Bone marrow (tissue), 2 donors: ENCODE measurements at regions not wholly inside any gene's neighbourhood (a gene's known extent, or its start where the extent isn't known, plus 50 kb on each side); places are given as distances from the start of the nearest gene placed in this dataset.
"Not testable (repeated sequence)": the region's sequence is repeated elsewhere in the genome, so short reads cannot be mapped to it uniquely, and the experiment has no call there.

Source experiments
- DNase-seq, 2 donors: peaks; one replicate each; lab custom pipeline; 2025; lab: John Stamatoyannopoulos, UW

GRCh38 chr16:63808730-63809129 lies 1313.1 kb downstream of the CDH11 start:
- DNase-seq = no peak

- DNase-seq = no peak
Measured at GRCh38 chr16:63806794-63807506, 1314.9 kb downstream of the CDH11 start.

DNA sequence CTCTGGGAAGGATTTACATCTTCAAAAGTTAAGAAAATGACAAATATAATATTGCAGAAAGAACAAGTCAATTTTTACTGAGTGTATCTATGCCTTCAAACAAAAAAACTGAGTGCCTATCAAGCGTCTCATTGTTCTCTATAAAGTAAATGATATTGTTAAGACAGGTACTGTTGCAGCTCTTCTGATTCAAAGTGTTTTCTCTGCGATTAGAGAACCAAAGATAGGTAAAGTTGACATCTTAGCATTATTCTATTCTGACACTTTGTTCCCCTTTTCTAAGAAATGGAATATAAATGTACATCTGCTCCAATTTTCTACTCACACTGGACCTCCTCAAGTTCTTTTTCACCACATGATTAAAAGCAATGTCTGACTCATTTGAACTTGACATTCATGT lies 1317.7 kb downstream of the CDH11 start:
- DNase-seq = no peak

DNA sequence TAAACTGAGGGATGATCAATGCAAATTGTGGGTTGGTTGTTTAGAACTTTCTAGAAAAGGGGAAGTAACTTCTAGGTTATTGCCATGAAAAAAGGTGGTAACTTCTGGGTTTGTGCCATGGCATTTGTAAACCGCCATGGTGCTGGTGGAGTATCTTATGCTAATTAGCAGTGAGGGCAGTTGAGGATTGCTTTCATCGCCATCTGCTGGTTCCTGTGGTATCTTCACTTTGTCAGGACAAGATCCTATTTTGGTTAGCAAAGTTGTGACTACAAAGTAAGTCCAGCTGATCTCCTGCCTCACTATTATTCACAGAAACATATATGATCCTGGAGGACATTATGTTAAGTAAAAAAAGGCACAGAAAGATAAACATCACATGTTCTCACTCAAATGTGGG lies 1332.3 kb downstream of the CDH11 start:
- no peak for DNase-seq

DNA sequence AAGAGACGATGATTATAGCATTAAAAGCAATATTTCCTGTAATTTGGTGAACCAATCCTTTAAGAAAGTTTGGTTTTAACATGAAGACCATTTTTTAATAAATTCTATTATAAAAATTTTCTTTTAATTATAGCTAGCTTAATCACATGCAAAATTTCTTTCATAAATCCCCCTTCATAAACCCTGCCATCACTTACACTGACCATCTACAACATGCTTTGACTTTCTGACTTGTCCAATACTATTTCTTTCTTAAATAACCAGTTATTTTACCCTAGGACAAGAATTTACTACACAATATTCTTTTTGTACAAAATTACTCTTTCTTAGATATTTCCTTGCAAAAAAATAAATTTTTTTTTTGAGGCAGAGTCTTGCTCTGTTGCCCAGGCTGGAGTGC lies 1334.8 kb downstream of the CDH11 start:
- DNase-seq = no peak

DNA sequence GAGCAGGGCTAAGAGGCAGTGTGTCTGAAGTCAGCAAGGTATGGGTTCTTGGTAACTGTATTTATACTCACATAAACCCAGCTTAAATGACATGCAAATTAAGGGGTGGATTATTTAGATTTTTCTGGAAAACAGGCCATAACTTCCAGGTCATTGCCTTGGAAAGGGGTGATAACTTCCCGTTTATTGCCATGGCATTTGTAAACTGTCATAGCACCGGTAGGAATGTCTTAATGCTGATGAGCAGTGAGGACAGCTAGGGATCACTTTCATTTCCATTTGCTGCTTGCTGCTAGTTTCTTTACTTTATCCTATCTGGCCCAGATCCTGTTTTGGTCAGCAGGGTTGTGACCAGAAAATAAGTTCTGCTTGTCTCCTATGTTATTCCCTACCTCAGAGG lies 1336.7 kb downstream of the CDH11 start:
- DNase-seq = no peak

DNA sequence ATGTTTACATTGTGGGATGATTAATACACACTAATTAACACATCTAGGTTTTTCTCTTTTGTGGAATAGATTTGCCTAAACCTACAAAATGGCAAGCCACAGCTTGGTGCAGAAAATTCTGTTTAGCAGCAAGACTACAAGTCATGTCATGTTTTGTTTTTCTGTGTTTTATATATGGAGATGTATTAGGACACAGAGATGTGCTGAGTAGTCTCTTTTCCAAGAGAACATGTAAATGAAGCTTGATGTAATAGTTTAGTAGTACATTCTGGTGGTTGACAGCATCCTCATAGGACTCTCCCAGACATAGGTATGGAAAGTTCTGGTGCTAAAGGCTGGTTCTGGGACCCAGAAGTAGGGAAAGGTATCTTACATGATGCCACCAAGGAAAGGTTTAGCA lies 1345.4 kb downstream of the CDH11 start:
- no peak for DNase-seq

DNA sequence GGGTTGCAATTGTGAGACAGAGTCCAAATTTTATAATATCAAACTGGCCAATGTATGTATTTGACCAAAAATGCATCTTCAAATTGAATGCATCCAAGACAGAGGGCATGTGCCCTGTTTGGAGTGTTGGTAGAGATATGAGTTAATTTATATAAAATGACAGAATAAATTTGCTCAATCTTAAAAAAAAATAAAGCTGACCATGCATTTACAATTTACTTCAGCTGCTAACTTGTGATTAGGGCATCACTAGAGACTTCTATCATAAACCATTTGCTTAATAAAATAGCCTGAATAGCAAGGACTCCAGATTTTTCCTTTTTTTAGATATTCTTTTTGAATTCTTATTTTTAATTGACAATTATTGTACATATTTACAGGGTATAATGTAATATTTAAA lies 1345.8 kb downstream of the CDH11 start:
- DNase-seq = no peak

- DNase-seq = no peak
Measured at GRCh38 chr16:63774302-63774701, 1347.6 kb downstream of the CDH11 start.

DNA sequence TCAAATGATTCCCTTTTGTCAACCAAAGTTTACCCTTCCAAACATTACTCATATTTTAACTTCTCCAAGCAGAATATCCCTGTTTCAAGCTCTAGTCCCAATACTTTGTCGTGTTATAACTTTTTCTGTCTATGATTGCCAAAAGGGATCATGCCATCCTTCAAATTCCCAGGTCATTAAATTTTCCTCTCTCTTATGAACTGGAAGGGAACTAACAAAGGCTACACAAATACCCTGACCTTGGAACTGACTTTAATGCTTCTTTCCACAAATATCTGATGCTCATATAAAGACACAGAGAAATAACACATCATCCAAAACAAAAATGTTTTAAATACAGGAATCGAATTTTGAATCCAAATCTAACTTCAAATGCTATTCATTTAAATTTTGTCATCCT lies 1352.7 kb downstream of the CDH11 start:
- DNase-seq = no peak

DNA sequence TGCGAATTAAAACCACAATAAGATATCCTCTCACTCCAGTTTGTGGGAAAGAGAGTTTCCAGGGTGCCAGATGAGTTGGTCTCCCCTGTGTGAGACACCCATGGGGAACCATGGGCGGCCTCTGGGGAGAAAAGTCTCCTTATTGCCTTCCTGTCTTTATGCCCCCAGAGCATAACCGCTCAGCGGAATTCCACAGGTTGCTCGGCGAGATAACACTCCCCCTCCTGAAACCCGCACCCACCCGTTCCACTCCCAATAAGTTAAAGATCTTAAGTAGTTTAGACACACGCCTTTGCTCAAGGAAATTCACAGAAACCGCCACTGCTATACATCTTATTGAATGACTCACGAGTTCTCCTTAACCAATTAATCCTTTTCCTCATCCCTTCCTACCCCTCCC lies 1361.6 kb downstream of the CDH11 start:
- not testable (repeated sequence) for DNase-seq

DNA sequence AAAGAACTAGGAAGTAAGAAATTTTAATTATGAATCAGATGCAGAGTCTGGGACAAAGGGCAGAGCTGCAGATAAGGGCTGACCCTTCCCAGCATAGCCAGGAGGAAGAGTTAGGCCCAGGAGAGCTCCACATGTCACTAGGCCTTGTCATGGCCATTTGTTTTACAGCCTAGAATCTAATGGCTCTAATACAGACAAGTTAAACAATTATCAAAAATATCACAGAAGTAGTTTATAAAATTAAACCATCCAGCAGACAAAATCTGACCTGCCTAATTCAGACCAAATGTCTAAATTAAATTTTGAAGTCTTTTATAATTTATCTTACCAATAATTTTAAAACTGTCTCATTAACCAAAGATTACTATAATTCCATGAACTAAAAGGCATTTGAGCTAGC lies 1369.5 kb downstream of the CDH11 start:
- no peak for DNase-seq

DNA sequence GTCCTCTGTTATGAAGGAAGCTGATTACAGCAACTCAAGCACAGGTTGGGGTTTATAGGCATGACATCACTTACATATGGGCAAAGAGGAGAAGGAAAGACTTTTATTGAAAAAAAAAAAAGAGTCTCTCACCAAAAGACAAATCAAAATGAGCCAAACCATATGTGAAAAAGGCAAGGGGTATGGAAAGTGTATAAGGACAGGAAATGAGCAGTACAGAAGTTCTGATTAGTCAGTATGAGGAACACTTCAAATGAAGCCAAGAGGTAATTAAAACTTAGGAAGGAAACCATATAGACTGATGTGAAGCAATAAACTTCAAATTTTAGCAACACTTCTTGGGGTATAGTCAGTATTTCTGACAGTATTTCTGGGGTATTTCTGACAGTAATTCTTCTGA lies 1372.6 kb downstream of the CDH11 start:
- no peak for DNase-seq

DNA sequence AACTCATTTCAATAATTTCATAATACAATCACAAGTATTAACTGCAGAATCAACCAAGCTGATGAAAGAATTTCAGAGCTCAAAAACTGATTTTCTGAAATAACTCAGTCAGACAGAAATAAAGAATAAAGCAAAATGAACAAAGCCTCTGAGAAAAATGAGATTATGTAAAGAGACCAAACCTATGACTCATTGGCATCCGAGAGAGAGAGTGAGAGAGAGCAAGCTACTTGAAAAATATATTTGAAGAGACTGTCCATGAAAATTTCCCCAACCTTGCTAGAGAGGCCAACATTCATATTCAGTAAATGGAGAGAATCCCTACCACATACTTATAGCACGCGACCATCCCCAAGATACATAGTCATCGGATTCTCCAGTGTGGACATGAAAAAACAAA lies 1376.4 kb downstream of the CDH11 start:
- DNase-seq = no peak

DNA sequence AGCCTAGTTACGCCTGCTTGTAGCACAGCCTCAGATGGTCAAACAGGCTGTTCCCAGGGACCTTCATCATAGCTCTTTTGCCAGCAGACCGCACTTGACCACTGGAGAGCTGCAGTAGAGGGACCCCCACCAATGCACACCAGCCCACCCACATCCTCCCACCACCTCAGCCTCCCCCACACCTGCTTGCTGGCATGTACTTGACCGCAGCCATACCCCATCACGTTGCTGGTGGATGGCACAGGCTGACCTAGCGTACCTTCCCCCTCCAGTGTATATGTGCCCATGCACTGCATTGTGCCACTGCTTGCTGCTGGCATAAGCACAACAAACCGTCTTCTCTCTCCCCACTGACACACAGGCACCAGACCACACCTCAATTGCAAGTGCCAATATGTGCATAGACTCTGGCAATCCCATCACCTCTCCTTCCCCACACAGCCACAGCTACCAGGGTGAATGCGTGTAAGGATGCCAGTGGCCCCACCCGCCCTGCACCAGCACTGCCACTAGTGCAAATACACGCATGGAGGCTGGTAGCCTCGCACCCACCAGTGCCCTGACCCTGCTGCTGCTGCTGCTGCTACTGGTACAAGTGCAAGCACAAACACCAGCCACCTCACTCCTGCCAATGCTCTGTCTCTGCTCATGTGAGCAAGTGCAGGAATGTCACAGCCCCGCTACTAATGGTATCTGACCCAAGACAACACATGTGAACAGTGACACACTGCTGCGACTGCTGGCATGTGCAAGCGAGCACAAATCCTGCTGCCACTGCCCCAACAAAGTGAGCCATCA lies 1377.6 kb downstream of the CDH11 start:
- DNase-seq = no peak

- no peak for DNase-seq
Measured at GRCh38 chr16:63742150-63742549, 1379.7 kb downstream of the CDH11 start.

- no peak for DNase-seq
Measured at GRCh38 chr16:63737633-63738032, 1384.2 kb downstream of the CDH11 start.

DNA sequence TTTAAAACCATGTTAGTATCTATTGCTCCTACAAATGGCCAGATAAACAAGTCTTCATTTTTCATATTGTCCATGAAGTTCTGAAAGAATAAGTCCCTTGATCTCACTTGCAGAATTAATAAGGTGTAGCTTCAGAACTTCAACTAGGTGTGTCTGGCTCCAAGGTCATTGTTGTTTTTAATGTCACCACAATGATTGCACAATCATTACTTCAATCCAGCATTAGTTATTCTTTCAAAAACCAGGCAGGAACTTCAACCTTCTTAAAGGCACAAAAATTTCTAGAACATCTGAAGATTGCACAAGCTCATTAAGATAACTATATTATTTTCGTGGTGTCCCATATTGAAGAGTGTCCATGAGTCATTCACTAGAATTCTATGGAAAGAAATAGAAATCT lies 1386.4 kb downstream of the CDH11 start:
- DNase-seq = no peak

DNA sequence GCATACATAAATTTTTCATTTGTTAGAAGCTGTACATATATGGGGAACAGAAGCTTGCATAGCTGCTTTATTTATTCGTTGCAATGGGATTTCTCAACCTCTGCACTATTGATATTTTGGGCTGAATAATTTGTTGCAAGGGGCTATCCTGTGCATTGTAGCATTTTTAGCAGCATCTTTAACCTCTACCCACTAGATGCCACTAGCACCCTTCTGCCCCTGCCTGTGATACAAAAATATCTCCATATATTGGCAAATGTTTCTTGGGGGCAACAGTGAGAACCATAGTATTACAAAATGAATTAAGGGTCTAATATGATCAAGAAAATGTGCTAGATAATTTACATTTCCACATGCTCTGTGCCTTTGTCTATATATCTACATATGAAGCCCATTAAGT lies 1401.0 kb downstream of the CDH11 start:
- DNase-seq = no peak

DNA sequence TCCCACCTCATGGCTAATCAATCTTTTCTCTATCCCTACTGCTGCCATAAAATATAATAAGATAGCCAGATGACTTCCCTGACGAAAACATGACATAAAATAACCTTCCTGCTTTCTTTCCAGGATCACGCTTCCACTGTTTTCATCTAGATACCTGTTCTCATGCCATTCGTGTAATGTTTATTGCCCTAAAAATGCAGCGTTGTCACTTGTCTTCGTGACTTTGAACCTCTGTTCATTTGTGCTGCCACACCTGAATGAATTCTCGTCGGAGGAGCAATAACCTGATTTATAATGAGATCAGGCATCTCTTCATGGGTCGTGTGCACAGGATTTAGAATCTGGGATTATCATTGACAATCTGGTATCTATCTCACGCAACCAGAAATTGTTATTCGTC lies 1401.9 kb downstream of the CDH11 start:
- DNase-seq = no peak

DNA sequence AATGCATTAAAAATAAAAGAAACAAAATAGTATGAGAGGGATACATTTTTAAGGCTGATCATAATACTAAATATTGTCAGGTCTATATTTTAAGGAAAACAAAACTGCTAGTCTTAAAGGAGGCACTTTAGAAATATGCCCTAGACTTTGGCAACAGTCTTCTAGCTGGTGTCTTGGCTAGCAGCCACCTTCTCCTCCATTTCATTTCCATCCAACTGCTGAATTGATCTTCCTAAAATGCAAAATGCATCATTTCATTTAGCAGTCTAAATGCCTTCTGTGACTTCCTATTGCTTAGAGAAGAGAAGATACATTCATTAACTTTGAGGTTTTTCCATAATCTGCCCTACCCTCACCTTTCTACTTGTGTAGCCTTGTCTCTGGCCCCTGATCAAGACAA lies 1404.1 kb downstream of the CDH11 start:
- DNase-seq = no peak

GRCh38 chr16:63714876-63715275 lies 1407.0 kb downstream of the CDH11 start:
- DNase-seq = no peak

- no peak for DNase-seq
Measured at GRCh38 chr16:63712725-63713124, 1409.1 kb downstream of the CDH11 start.

- no peak for DNase-seq
Measured at GRCh38 chr16:63703612-63704011, 1418.3 kb downstream of the CDH11 start.
